GM18873 (cell line): ENCODE measurements at regions not wholly inside any gene's neighbourhood (a gene's known extent, or its start where the extent isn't known, plus 50 kb on each side); places are given as distances from the start of the nearest gene placed in this dataset.
"Not testable (repeated sequence)": the region's sequence is repeated elsewhere in the genome, so short reads cannot be mapped to it uniquely, and the experiment has no call there.

Experiments used
- ATAC-seq: cut with Tn5 transposase; IDR thresholded peaks from one replicate; pipeline ENCODE4 v1.9.1; 2021; ENCODE audit warnings: mild to moderate bottlenecking, moderate library complexity, moderate number of reproducible peaks; ENCODE audit not compliant: unreplicated experiment, low FRiP score

DNA sequence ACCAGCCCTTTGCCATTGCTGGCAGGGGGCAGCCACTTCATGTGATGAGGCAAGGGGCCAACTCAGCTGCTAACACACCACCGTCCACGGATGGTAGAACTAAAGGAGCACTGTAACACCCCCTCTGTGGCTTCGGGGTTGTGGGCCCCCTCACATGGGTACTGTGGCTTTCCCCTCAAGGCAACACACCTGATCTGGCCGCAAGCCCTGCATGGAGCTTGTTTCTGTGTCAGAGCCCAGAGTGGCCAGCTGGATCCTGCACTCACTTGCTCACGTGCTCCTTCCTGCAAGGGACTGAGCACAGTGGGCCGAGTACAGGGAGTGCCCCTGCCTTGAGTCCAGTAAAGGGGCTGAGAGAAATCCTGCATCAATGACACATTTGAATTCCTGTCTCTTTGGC lies 507.4 kb upstream of the SMC2 start:
- ATAC-seq, result no peak

DNA sequence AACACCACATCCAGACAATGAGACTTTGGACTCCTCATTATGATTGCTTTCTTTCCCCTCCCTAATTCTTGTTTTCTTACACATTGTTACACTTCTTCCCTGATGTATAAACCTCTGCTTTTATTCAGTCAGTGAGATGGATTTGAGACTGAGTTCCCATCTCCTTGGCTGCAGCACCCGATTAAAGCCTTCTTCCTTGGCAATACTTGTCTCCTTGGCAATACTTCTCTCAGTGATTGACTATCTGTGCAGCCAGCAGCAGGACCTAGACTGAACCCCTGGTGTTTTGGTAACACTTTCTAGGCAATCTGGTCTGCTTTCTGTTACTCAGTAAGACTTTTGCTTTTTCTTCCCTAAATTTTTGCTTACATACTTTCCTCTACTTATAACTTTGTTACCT lies 492.8 kb upstream of the SMC2 start:
- ATAC-seq, result no peak

DNA sequence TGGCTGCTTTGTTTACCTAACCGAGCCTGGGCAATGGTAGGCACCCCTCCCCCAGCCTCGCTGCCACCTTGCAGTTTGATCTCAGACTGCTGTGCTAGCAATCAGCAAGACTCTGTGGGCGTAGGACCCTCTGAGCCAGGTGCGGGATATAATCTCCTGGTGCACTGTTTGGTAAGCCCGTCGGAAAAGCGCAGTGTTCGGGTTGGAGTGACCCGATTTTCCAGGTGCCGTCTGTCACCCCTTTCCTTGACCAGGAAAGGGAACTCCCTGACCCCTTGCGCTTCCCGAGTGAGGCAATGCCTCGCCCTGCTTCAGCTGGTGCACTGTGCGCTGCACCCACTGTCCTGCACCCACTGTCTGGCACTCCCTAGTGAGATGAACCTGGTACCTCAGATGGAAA lies 482.2 kb upstream of the SMC2 start:
- not testable (repeated sequence) for ATAC-seq

DNA sequence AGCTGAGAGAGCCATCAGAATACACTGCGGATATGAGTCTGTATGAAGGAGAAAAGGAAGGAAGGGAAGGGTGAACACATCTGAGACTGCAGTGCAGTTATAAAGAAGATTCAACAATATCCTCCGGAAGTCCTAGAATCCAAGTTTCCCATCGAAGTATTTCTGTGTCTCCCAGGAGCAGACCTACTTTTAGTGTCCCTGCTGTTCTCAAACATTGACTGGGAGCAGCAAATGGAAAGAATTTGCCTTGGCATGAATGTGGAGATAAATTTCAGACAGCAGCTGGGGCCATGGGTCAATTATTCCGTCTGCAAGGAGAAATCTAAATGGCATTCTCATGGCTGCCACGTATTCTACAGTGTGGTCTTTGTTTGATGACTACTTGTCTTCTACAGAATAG lies 478.1 kb upstream of the SMC2 start:
- ATAC-seq, result no peak

DNA sequence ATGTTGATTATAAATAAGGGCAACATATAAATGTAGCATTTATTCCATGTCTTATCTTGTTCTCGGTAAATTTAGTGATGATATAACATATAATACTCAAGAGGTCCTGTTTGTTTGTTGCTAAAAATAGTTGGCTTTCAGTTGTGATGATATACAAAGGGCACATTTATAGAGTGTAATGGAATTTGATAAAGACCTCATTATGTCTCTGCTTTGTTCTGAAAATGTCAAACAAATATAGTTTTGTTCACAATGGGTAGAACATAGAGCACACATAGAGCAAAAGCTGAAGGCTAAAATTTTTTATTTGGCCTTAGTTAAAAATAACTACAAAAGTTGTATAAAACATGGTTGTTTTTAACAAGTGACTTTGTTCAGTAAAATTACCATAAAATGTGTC lies 477.1 kb upstream of the SMC2 start:
- ATAC-seq, result no peak

DNA sequence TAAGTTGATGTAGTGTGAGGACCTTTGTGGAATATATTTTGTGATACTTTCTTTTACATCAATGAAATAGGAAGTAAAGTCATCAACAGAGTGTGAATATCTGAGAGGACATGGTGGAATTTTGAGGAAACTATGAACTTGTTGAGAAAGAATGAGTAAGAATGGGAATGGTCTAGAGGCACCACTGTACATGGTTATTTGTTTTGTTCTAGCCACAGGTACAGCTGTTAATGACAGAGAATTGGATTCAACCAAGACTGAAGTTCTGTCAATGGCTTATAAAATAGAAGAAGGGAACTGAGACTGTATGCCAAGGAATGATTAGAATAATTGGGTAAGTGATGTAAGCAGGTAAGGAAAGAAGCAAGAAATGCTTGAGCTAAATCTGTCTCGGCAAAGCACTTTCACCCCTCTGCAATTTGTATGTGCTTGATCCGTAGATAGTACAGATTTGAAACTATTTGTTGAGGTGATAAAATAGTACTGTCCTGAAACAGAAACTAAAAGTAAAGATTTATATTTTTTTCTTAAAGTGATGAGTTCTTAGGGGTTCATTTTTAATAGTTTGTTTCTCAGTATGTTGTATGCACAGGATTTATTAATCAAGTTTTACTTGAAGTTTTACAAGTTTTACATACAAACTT lies 468.8 kb upstream of the SMC2 start:
- ATAC-seq, result no peak

DNA sequence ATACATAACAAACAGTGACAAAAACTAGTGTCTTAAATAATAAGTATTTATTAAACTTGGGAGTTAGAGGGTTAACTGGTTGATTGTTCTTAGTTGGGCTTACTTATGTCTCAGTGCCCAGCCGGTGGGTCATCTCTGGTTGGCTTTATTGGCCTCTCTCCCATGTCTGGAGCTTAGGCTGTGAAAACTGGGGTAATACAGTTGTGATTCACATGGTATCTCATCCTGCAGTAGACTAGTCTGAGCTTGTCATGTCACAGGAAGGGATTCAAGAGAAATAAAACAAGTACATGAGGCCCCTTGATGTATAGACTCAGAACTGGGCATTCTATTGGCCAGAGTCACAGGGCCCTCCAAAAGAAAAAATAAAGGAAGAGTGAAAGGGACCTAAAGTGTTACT lies 466.4 kb upstream of the SMC2 start:
- no peak for ATAC-seq

DNA sequence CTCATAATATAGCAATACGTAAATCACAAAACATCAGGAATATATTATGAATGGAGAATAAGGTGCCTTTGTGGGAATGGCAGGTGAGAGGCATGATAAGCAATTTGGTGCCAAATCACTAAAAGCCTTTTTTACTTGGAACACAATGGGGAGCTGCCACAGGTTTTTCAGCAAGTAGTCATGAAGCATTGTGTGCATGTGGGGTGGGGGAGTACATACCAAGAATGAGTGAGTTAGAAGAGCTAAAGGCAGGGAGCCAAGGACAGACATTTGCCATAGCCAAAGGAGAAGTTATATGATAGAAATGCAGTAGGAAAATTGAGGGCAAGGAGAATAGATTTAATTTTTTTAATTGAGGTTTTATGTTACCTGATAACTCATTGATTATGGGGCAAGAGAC lies 445.0 kb upstream of the SMC2 start:
- no peak for ATAC-seq

DNA sequence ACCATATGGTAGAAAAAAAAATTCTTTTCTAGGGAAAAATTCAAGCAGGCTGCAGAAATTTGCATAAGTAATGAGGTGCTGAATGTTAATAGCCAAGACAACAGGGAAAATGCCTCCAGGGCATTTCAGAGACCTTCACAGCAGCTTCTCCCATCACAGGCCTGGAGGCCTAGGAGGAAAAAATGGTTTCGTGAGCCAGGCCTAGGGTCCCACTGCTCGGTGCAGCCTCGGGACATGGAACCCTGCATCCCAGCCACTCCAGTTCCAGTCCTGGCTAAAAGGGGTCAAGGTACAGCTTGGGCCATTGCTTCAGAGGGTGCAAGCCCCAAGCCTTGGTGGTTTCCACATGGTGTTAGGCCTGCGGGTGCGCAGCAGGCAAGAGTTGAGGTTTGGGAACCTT lies 436.0 kb upstream of the SMC2 start:
- no peak for ATAC-seq

DNA sequence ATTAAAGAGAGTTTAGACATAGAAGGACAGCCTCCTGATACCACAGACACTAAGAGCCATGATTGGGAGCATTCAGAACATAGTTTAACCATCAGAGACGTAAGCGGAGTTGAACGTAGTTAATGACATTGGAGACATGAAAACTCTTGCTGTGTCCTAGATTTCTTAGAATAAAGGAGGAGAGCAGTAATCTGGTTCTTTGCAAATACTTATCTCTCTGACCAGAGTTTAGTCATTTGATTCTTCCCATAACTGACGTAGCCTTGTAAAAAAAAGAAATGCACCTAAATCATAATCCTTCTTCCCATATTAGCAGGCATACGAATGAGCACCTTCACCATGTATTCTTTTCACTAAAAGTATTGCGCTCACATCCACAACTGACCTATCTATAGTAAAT lies 433.3 kb upstream of the SMC2 start:
- ATAC-seq, result no peak

DNA sequence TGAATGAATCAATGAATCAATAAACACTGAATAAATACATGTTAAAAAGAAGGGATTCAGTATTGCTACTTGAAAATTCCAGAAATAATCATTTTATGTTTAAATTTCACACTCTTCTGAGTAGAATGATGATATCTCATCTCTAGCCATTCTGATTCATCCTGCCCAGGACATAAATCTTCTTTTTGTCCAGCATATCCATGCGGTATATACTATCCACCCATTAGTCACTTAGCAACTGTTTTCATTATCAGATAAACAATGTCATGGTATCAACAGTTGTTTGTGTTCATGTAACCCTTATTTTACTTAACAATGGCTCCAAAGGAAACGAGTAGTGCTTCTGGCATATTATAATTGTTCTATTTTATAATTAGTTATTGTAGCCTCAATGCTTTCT lies 432.4 kb upstream of the SMC2 start:
- no peak for ATAC-seq

DNA sequence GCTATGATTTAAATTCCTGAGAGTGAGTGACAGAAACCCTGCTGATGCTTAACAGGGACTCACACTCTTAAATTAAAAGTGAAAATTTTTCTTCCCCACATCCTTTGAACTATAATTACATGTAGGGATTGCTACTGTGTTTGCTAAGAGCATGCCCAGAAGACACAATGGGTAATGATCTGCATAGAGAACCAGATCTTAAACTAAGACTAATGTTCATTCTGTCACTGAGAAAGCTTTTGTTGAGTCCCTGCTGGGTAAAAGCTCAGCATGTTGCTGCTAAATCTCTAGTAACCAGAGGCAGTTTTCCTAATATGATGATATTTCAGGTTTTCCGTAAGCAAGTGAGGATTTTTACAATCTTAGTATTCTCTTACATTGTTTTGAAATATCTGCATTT lies 424.8 kb upstream of the SMC2 start:
- no peak for ATAC-seq

DNA sequence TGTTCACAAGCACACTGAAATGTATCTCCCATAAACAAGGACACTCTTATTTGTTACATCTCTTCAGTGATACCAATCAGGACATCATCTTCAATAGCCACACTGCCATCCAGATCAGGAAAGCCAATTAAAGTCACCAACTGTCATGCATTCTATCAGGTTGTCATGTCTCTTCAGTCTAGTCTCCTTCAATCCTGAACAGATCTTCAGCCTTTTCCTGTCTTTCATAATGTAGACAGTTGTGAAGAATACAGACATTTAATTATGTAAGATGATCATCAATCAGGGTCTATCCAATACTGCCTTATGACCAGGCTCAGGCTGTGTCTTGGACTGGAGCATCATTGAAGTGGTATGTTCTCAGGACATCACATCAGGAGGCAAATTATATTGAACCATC lies 419.8 kb upstream of the SMC2 start:
- ATAC-seq, result no peak

DNA sequence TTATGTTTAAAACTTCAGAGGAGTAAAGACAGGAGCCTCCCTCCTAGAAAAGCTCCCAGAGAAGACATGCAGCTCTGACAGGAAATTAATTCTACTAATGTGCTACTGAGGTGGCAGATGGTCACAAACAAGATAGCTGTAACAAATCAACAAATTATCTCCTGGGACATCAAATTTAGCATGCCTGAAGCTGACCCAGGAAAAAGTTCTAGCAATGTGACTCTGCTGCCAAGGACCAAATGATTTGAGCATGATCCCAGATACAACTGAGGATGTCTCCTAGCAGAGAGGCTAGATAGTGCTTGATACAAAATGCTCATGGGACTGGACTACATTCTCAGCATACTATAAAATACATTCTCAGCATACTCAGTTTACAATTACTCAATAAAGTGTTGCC lies 413.5 kb upstream of the SMC2 start:
- no peak for ATAC-seq

DNA sequence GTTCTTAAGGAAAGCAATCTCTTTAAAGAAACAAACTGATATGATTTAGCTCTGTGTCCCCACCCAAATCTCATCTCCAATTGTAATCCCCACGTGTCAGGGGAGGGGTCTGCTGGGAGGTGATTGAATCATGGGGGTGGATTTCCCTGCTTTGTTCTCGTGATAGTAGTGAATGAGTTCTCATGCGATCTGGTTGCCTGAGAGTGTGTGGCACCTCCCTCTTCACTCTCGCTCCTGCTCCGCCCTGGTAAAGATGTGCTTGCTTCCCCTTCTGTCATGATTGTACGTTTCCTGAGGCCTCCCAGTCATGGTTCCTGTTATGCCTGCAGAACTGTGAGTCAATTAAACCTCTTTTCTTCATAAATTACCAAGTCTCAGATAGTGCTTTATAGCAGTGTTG lies 412.7 kb upstream of the SMC2 start:
- no peak for ATAC-seq

DNA sequence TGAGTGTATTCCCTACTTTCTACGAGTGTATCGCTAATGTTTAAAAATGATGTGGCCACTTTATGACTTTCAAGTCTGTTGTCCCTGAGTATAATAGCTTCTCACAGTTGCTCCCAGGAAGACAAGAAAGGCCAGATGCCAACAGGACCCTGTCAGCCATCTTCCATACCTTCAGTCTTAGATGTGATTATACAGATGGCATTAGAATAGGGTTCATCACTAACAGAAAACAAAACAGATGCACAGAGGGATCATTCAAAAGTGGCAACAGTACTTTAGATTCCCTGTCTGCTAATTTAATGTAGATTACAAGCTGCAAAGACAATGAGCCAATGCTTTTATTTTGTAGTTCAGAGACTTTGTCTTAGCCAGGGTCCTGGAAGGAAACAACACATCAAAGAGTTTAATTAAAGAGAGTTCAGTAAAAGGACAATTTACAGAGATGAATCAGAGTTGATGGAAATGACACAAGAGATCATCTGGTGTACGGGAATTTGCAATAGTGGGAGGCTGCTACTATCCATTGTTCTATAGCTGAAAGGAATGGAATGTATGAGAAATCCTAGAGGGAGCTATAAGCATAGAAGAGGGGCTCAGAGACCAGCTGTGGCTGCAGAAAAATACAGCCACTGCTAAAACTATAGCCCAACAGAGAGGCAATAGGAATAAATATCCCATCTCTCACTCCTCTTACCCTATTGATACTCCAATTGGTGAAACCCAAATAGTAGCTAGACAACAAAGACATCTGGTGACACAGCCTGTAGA lies 393.7 kb upstream of the SMC2 start:
- no peak for ATAC-seq

DNA sequence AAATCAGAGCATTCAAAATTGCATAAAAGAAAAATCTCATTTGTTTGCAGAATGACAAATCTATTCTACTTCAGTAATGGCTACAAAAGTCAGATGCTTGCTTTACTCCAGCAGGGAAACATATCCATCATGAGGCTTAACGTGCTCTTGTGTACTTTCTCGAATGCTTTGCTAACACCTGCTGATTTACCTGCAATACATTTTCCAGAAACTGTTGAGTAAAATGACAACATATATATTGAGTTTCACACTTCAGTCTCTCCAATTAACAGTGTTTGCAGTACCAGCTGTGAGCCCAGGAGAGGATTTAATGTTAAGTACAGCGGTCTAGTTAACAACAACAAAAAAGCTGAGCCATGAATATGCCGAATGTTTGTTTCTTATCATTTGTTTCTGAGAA lies 391.5 kb upstream of the SMC2 start:
- ATAC-seq, result no peak

DNA sequence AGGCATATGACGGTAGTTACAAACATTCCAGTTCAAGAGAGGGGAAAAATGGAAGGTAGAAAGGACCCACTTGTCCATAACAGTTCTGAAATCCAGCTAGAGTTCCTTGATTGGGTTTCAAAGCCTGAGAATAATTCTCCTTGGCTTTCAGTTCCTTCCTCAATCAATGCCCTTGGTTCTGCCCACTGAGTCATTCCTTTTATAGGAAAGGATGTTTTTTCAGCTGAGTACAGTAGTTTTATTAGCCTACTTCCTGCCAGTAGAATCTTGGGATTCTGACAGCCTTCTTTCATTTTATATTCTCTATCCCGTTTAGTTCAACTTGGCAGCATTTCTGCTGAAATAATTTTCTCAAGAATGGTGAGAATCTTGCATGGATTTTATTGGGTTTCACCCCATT lies 386.9 kb upstream of the SMC2 start:
- ATAC-seq, result no peak

DNA sequence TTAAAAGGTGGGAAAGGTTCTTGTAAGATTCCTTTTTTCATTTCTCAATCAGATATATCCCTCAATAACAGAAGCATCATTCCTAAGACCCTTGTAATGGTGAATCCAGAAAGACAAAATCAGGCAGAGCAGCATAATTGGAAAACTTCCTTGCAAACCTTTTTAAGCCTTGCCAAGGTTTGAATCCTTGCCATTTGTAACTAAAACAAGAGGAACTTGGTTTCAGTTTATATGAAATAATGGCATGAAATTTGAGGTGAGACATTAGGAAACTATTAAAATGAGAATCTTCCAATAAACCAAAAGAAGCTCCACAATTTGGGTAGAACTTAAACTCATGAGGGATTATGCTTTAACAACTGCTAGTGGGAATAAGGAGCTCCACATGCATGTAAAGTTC lies 384.7 kb upstream of the SMC2 start:
- no peak for ATAC-seq

DNA sequence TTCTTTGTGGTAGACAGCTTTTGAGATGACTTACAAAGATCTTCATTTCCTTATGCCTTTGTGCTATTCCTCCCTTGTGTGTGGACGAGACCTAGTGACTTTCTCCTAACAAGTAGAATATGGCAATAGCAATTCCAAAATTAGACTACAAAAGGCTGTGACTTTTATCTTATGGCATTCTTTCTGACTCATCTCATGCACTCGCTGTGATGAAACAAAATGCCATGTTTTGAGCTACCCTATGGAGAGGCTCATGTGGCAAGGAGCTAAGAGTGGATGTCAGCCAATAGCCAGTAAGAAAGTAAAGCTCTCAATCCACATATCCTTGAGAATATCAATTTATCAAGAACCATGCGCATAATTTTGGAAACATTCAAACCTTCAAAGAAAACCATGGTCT lies 380.5 kb upstream of the SMC2 start:
- ATAC-seq, result no peak

DNA sequence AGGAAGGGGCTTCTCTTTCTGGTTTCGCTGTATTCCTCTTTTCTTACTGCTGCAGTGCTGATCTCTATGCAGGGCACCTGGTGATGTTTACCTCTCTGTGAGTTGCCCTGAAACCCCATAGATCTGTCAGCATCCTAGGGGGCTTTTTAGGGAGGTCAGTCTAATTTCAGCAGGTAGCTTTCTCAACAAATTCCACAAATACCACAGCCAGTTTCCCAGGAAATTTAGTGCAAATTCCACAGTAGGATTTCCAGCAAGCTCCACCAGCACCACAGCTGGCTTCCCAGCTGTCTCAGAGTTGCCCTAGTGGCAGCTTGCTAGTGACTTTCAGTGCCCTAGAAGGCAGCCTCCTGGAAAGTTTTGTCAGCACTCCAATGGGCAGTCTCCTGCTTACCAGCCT lies 379.1 kb upstream of the SMC2 start:
- no peak for ATAC-seq

DNA sequence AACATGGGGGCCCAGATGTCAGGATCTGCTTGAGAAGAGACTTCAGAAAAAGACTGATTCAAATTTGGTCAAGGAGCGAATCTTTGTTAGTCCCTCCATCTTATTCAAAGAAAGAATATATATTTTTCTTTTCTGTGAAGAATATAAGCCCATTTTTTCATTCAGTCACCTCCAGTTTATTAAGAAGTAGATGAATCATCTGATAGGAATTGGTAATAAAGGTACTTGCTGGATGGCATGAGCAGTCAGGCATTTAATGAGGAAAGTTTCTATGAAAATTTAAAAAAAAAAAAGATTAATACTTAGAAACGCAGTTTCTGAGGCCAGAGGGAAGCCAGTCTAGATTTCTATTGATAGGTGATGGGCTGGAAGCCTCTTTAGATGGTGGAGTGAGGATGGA lies 373.1 kb upstream of the SMC2 start:
- ATAC-seq, result no peak

DNA sequence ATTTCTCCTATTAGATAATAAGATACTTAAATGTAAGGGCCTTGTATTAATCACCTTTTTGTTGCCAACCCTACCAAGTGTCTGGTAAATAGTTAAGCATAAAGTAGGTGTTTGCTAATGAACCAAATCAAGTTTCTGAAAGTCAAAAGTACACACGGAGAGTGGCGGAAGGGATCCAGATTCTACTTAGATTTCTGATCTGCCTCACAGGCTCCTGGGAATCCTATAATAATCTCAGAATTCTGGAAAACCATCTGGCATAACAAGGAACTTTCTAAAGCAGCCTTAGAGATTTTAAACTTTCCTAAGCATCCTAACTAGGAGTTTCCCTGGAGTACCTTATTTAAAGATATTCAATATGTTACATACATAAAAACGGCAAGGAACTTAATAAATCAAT lies 363.2 kb upstream of the SMC2 start:
- ATAC-seq, result no peak
